SK-N-MC (cell line): ENCODE measurements at regions not wholly inside any gene's neighbourhood (a gene's known extent, or its start where the extent isn't known, plus 50 kb on each side); places are given as distances from the start of the nearest gene placed in this dataset.

Experiments used
- EZH2 ChIP-seq: fragments of 200-600 bp; sonication (generic); IDR thresholded peaks from one replicate; pipeline ENCODE4 v1.6.1; 2017; ENCODE audit warnings: antibody characterized with exemption
- POLR2AphosphoS5 ChIP-seq: IDR thresholded peaks from 2 replicates; pipeline ENCODE4 v1.6.1; 2012; ENCODE audit warnings: mild to moderate bottlenecking, low read depth, low read length, borderline replicate concordance

DNA sequence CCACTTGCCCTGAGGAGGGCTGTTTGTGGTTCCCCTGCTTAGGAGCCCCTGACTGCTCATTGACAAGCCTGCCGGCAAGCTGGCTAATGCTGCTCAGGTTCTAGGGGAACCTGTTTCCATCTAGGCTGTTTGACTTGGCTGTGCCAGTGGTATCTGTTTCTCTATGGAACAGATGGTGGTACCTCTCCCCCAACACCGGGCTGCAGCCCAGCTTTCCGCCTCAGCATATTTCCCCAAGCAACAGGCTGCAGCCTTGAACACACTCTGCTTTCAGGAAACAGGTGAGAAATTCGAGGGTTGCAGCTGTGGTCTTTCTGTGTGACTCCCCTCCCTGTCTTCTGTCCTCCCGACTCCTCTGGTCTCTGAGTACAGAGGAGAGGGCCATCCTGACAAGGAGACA is 132.3 kb downstream of the TMEM132E start:
- TF ChIP-seq POLR2AphosphoS5 (no peak), EZH2 (no peak)
